ENCODE measurements at regions not wholly inside any gene's neighbourhood (a gene's known extent, or its start where the extent isn't known, plus 50 kb on each side); places are given as distances from the start of the nearest gene placed in this dataset.

DNA sequence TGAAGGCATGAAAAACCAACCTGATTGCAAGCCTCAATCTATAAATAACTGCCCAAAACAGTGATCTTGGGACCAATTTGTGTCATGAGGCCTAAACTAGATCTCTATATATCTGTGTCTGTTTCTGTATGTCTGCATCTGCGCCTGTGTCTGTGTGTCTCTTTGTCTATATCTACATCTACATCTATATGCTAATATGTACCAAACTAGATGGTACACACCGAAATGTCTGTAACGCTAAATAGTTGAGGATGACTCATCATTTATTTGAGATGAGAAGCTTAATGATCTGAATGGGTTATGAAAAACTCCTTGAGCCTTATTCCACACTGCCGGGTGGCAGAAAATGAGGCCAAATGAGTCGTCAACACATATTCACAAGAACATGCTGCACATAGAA lies 982.3 kb downstream of the ROBO2 start:
- TF ChIP-seq, protein P1, sequence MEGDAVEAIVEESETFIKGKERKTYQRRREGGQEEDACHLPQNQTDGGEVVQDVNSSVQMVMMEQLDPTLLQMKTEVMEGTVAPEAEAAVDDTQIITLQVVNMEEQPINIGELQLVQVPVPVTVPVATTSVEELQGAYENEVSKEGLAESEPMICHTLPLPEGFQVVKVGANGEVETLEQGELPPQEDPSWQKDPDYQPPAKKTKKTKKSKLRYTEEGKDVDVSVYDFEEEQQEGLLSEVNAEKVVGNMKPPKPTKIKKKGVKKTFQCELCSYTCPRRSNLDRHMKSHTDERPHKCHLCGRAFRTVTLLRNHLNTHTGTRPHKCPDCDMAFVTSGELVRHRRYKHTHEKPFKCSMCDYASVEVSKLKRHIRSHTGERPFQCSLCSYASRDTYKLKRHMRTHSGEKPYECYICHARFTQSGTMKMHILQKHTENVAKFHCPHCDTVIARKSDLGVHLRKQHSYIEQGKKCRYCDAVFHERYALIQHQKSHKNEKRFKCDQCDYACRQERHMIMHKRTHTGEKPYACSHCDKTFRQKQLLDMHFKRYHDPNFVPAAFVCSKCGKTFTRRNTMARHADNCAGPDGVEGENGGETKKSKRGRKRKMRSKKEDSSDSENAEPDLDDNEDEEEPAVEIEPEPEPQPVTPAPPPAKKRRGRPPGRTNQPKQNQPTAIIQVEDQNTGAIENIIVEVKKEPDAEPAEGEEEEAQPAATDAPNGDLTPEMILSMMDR (IDR thresholded peaks at IDR 0.05) = no peak
- no peak for TF ChIP-seq POLR2A (IDR thresholded peaks at IDR 0.05)

DNA sequence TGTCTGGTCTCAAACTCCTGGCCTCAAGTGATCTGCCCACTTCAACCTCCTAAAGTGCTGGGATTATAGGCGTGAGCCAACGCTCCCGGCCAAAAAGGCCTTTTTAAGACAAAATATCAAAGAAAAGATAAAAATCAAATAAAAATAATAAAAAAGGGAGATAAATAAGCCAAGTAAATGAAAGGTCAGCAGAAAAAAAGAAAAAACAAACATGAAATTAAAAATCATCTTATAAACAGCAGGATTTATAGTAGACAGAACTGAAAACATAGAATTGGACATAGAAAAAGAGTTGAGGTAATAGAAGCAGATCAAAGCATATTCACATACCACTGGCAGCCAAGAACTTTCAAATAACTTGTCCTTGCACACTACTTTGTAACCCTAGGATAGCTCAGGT lies 983.4 kb downstream of the ROBO2 start:
- no peak for DNase-seq (ENCODE audit: low spot score in 2 of 2)
- WGBS, 2 donors = 94 to 99% methylated on average over 3 of the region's 3 CpGs
- intact Hi-C loops (cut with DNase I; ENCODE audit: low total_unique reads) = no loop called here
- H3K4me3 ChIP-seq (ENCODE audit: low read depth, poor library complexity, severe bottlenecking) = no peak overlapping the region
- TF ChIP-seq POLR2A (IDR thresholded peaks at IDR 0.05) = no peak
- TF ChIP-seq, protein P1 (IDR thresholded peaks at IDR 0.05) = no peak

More for the DNA sequence above, 982.3 kb downstream of the ROBO2 start:
- WGBS, 2 donors = 61% methylated on average over 5 of the region's 5 CpGs
- intact Hi-C loops (cut with DNase I; ENCODE audit: low total_unique reads) = no loop called here
- H3K4me3 ChIP-seq (ENCODE audit: low read depth, poor library complexity, severe bottlenecking) = no peak overlapping the region
- DNase-seq (ENCODE audit: low spot score in 2 of 2) = no peak

DNA sequence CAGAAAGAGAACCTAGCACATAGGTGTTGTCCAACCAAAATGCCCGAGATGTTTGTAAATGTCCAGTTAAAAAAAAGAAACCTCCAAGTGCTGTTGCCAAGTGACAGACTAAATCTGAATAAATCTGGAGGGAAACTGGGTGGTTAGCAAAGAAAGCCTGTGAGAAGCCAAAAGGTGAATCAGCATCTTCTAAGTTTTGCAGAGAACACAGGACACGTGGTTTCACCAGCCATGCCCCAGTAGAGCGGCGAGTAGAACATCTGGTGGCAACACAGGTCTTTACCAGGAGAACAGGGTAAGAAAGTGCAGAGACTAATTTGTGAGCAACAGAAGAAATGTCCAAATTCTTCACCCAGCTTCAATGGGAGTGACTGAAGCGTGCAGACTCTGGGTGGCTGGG lies 986.0 kb downstream of the ROBO2 start:
- intact Hi-C loops (cut with DNase I; ENCODE audit: low total_unique reads) = no loop called here
- TF ChIP-seq POLR2A (IDR thresholded peaks at IDR 0.05) = no peak
- 58 to 68% methylated on average over 5 of the region's 5 CpGs for WGBS, 2 donors
- DNase-seq (ENCODE audit: low spot score in 2 of 2) = no peak
- H3K4me3 ChIP-seq (ENCODE audit: low read depth, poor library complexity, severe bottlenecking) = no peak overlapping the region

DNA sequence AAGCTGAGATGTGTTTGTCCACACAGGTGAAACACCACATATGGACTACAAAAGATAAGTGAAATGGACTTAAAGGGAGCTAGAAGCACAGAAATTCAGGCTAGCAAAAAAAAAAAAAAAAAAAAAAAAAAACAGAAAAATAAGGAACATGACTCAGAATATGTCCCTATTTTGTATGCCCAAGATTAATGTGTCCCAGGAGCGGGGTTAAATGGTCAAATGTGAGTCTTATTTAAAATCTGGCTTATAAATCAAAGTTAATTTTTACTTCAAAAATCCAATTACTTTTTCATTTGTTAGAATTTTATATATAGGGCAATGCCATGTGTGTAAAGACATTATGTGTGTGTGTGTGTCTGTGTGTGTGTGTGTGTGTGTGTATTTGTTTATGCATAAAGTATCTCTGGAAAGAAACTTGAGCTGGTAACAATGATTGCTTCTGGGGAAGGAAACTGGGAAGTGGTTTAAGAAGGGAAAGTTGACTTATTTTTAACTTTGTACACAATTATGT lies 986.5 kb downstream of the ROBO2 start:
- 66% methylated on average over 1 of the region's 1 CpG for WGBS, 2 donors
- no peak overlapping the region for H3K4me3 ChIP-seq (ENCODE audit: low read depth, poor library complexity, severe bottlenecking)
- DNase-seq (ENCODE audit: low spot score in 2 of 2) = no peak
- intact Hi-C loops (cut with DNase I; ENCODE audit: low total_unique reads) = no loop called here
- no peak for TF ChIP-seq POLR2A (IDR thresholded peaks at IDR 0.05)
- TF ChIP-seq, protein P1 (IDR thresholded peaks at IDR 0.05) = no peak

DNA sequence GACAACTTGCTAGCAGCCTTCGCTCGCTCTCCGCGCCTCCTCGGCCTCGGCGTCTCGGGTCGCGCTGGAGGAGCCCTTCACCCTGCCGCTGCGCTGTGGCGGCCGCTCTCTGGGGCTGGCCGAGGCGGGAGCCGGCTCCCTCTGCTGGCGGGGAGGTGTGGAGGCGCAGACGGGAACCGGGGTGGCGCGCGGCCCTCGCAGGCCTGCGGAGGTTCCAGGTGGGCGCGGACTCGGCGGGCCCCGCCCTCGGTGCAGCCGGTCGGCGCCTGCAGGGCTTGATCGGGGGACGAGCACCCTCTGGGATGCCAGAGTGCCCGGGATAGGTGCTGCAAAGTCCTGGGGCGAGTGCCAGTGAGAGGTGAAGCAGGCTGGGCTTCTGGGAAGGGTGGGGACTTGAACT lies 989.9 kb downstream of the ROBO2 start:
- H3K4me3 ChIP-seq (ENCODE audit: low read depth, poor library complexity, severe bottlenecking) = no peak overlapping the region
- intact Hi-C loops (cut with DNase I; ENCODE audit: low total_unique reads) = no loop called here
- 96 to 97% methylated on average over 39 of the region's 39 CpGs for WGBS, 2 donors
- TF ChIP-seq, protein P1 (IDR thresholded peaks at IDR 0.05) = no peak
- no peak for TF ChIP-seq POLR2A (IDR thresholded peaks at IDR 0.05)
- DNase-seq (ENCODE audit: low spot score in 2 of 2) = no peak

DNA sequence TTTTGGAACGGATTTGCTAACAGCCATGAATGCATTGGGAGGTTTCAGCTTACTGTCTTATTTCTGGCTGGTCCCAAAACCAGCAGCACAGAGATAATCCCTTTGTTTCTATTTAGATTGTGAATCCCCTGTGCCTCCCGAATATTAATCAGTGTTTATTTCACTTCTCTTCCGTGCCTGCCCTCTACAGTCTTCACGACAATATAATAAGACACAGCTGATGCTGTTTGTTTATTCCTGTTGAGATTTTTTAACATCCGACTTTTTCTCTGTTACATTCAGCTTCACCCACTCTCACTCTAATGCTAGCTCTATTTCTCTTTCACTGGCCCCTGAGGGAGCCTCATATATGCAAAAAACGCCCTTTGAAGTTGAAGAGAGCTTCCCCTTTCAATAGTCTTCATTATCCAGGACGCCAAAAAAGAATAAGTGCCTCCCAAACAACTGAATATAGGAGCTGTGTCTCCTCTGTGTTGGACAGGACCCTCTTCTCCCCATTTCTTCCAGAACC lies 995.3 kb downstream of the ROBO2 start:
- intact Hi-C loops (cut with DNase I; ENCODE audit: low total_unique reads) = no loop called here
- DNase-seq (ENCODE audit: low spot score in 2 of 2) = no peak
- H3K4me3 ChIP-seq (ENCODE audit: low read depth, poor library complexity, severe bottlenecking) = no peak overlapping the region
- TF ChIP-seq, protein P1 (IDR thresholded peaks at IDR 0.05) = no peak
- no peak for TF ChIP-seq POLR2A (IDR thresholded peaks at IDR 0.05)
- 21 to 25% methylated on average over 7 of the region's 7 CpGs for WGBS, 2 donors
